NCI-H2107 treated with DMSO at 0.1 percent for 48 hours (cell line): ENCODE measurements at regions not wholly inside any gene's neighbourhood (a gene's known extent, or its start where the extent isn't known, plus 50 kb on each side); places are given as distances from the start of the nearest gene placed in this dataset.

Experiments used
- DNase-seq: peaks from one replicate; lab custom pipeline; 2025; ENCODE audit not compliant: unreplicated experiment; lab: John Stamatoyannopoulos, UW

- DNase-seq = no peak
Observed at GRCh38 chr5:4370218-4370617, 769.9 kb upstream of the ADAMTS16 start.

GRCh38 chr5:4372481-4372880 lies 767.6 kb upstream of the ADAMTS16 start:
- DNase-seq = no peak

GRCh38 chr5:4373051-4373820 lies 766.9 kb upstream of the ADAMTS16 start:
- DNase-seq = no peak

- no peak for DNase-seq
Observed at GRCh38 chr5:4374866-4375265, 765.3 kb upstream of the ADAMTS16 start.

GRCh38 chr5:4375640-4376039 lies 764.5 kb upstream of the ADAMTS16 start:
- no peak for DNase-seq

GRCh38 chr5:4383102-4383501 lies 757.0 kb upstream of the ADAMTS16 start:
- DNase-seq = no peak

- no peak for DNase-seq
Observed at GRCh38 chr5:4383518-4384198, 756.5 kb upstream of the ADAMTS16 start.

GRCh38 chr5:4384649-4385048 lies 755.5 kb upstream of the ADAMTS16 start:
- DNase-seq = no peak

GRCh38 chr5:4386152-4386551 lies 754.0 kb upstream of the ADAMTS16 start:
- no peak for DNase-seq

GRCh38 chr5:4387290-4387689 lies 752.8 kb upstream of the ADAMTS16 start:
- DNase-seq = no peak

- DNase-seq = no peak
Observed at GRCh38 chr5:4395752-4396151, 744.4 kb upstream of the ADAMTS16 start.

GRCh38 chr5:4405614-4406219 lies 734.4 kb upstream of the ADAMTS16 start:
- DNase-seq = no peak

- no peak for DNase-seq
Observed at GRCh38 chr5:4410151-4410550, 730.0 kb upstream of the ADAMTS16 start.

- DNase-seq = no peak
Observed at GRCh38 chr5:4411664-4412063, 728.5 kb upstream of the ADAMTS16 start.

- DNase-seq = no peak
Observed at GRCh38 chr5:4413996-4414395, 726.1 kb upstream of the ADAMTS16 start.

GRCh38 chr5:4418084-4418483 lies 722.0 kb upstream of the ADAMTS16 start:
- no peak for DNase-seq

GRCh38 chr5:4419281-4419680 lies 720.8 kb upstream of the ADAMTS16 start:
- DNase-seq = no peak

- no peak for DNase-seq
Observed at GRCh38 chr5:4420177-4420576, 720.0 kb upstream of the ADAMTS16 start.

- DNase-seq = no peak
Observed at GRCh38 chr5:4420681-4421080, 719.4 kb upstream of the ADAMTS16 start.

GRCh38 chr5:4422247-4422646 lies 717.9 kb upstream of the ADAMTS16 start:
- no peak for DNase-seq

GRCh38 chr5:4424895-4425294 lies 715.2 kb upstream of the ADAMTS16 start:
- DNase-seq = no peak

GRCh38 chr5:4440536-4440935 lies 699.6 kb upstream of the ADAMTS16 start:
- no peak for DNase-seq
